ENCODE measurements at regions not wholly inside any gene's neighbourhood (a gene's known extent, or its start where the extent isn't known, plus 50 kb on each side); places are given as distances from the start of the nearest gene placed in this dataset.
"Not testable (repeated sequence)": the region's sequence is repeated elsewhere in the genome, so short reads cannot be mapped to it uniquely, and the experiment has no call there.

GRCh38 chr12:33593753-33594152 lies 154.1 kb upstream of the SYT10 start:
- DNase-seq, result no peak

- no peak for DNase-seq
These were observed 156.4 kb upstream of the SYT10 start for GRCh38 chr12:33596061-33596460.

DNA sequence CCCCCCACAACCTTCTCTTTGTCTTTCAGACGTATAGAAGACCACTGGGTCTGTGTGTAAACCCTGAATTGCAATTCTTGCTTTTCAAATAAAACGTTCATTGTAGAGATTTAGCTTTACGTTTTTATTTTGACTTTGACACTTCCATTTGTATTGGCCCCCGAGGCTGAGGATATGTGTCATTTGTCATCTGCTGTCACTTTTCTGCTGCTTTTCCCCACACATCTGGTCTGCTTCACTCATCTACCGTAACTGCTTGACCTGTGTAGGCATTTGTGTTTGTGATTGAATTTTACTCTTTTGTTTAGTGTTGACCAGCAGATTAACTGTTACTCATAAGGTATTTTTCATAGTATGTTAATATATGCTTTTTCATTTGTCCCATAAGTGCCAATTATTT lies 157.2 kb upstream of the SYT10 start:
- no peak for DNase-seq

DNA sequence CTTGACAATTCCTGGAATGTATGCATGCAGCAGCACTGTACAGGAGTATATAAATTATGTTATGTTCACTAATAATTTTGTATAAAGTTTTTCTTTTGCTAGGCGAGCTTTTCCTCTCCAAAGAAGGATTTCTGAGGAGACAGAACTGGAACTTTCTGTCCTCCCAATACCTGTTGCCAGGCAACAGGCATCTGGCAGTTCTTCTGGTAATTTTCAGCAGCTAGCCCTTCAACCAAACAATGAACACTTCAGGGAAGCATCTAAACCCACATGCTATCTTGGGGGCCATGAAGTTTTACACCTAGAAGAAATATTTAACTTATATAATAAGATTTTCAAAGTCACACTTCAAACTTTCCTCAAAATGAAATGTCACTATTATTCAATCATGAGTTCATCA lies 162.9 kb upstream of the SYT10 start:
- DNase-seq, result no peak

- DNase-seq, result peak in 1 of 2 experiments; percentile 20
These were observed 166.1 kb upstream of the SYT10 start for GRCh38 chr12:33605757-33606156.

DNA sequence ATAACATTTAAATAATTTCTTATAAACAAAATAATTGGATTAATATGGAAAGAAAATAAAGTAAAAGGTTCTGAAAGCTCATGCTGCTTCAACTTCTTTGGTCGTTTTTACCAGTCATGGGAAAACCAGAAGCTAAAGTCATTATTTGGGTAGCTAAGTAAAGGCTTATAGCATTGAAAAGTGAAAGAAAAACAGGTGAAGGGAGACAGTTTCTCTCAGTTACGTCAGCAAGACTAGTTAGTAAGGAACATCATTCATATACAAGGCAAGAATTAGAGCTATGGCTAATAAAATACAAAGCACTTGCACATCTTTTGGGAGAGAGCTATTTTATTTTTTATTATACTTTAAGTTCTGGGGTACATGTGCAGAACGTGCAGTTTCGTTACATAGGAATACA lies 170.3 kb upstream of the SYT10 start:
- no peak for DNase-seq

- DNase-seq, result no peak
These were observed 175.0 kb upstream of the SYT10 start for GRCh38 chr12:33614630-33615029.

DNA sequence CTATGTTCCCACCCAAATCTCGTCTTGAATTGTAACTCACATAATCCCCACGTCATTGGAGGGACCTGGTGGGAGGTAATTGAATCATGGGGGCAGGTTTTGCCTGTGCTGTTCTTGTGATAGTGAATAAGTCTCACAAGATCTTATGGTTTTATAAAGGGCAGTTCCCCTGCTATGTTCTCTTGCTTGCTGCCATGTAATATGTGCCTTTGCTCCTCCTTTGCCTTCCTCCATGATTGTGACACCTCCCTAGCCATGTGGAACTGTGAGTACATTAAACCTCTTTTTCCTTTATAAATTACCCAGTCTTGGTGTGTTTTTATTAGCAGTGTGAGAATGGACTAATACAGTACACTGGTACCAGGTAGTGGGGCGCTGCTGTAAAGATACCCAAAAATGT lies 177.6 kb upstream of the SYT10 start:
- DNase-seq, result no peak

DNA sequence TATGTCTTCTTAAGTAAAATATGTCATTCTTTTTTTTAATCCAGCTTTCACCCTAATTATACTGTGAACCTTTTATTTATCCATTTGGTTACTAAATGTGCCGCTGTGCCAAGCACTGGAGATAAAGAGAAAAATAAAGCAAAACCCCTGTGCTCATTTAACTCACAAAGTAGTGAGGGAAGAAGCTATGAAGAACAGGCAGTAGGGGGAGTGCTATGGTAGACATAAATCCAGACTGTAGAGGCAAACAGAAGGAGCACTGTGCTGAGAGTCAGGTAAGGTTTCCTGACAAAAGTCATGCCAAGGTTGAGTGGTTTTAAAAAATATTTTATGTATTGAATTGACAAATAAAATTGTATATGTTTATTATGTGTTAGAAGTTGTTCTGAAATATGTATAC lies 188.5 kb upstream of the SYT10 start:
- DNase-seq, result peak; percentile 21 to 23

GRCh38 chr12:33634544-33634943 lies 194.9 kb upstream of the SYT10 start:
- no peak for DNase-seq

DNA sequence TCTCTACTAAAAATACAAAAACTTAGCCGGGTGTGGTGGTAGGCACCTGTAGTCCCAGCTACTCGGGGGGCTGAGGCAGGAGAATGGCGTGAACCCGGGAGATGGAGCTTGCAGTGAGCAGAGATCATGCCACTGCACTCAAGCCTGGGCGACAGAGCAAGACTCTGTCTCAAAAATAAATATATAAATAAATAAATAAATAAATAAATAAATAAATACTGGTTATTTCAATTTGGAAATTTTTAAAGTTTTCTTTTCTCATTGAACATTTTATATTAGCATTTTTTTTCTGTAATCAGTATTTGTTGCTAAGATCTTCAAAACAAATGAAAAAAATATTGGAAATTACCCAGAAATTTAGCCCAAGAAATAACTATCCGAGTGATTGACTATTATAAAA lies 197.3 kb upstream of the SYT10 start:
- DNase-seq, result not testable (repeated sequence)

- DNase-seq, result peak; percentile 11 to 32
These were observed 200.4 kb upstream of the SYT10 start for GRCh38 chr12:33639975-33640374.

GRCh38 chr12:33649992-33650391 lies 210.4 kb upstream of the SYT10 start:
- DNase-seq, result no peak

DNA sequence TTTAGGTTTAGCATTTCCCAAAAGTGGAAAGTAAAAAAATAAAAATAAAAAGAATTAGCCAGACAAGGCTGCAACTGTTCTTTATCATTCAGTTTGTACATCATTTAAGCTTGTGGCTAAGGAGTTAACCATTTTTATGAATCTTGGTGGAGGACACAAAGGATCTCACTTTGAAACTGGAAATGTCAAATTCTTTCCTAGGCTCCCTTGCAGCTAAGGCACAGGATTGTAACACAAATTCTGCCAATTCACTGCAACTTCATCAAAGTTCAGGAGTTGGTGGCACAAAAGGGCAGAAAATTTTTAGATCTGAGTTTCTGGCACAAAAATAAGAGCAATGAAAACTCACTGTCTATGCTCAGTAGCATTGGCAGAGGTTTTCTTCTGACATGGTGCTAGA lies 211.2 kb upstream of the SYT10 start:
- no peak for DNase-seq

DNA sequence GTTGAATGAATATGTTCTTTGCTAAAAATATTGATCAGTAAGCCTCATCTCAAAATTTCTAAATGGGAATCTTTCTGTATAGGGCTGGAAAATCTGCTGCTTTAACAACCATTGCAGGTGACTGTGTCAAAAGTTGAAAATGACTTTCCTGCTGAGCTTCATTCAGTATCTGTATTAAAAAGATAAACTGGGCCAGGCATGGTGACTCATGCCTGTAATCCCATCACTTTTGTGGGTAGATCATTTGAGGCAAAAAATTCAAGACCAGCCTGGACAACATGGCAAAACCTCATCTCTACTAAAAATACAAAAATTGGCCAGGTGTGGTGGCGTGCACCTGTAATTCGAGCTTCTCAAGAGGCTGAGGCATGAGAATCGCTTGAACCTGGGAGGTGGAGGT lies 213.7 kb upstream of the SYT10 start:
- DNase-seq, result no peak

DNA sequence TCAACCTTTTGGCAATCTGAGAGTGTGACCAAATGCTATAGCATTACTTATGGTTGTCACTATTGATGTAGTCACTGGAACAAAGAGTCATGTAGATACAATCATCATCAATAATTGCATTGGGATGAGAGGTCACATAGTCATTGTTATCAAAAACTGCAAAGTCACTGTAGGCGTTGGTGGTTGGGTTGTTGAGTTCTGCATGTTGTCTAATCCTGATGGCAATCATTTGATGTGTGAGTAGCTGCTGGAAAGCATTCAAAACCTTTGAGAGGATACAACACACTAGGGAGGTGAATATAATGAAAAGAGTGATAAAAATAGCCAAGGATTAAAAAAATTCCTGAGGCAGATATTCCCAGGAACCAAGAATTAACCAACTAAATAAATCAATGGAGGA lies 214.7 kb upstream of the SYT10 start:
- DNase-seq, result no peak

- no peak for DNase-seq
These were observed 223.5 kb upstream of the SYT10 start for GRCh38 chr12:33663000-33663654.

GRCh38 chr12:33669349-33669748 lies 229.7 kb upstream of the SYT10 start:
- DNase-seq, result no peak

DNA sequence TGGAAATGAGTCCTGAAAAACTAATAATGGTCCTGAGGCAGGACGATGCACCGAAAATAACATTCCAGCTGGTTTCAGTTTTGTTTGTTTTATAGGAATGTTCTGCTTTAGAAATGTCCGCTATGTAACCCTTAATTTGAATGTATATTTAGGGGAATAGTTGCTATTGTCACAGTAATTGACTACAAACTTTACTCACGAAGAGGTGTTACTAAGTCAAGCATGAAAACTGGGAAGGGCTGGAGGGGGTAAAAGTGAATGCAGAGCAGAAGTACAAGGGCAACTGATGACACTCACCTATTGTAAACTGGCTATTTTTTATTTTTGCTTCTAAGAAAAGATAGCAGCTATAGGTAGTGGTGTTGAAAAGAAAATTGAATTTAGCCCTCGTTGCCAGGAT lies 230.7 kb upstream of the SYT10 start:
- DNase-seq, result no peak

- DNase-seq, result no peak
These were observed 232.1 kb upstream of the SYT10 start for GRCh38 chr12:33671676-33672075.

- DNase-seq, result no peak
These were observed 233.4 kb upstream of the SYT10 start for GRCh38 chr12:33672836-33673577.

GRCh38 chr12:33676866-33677265 lies 237.2 kb upstream of the SYT10 start:
- no peak for DNase-seq

DNA sequence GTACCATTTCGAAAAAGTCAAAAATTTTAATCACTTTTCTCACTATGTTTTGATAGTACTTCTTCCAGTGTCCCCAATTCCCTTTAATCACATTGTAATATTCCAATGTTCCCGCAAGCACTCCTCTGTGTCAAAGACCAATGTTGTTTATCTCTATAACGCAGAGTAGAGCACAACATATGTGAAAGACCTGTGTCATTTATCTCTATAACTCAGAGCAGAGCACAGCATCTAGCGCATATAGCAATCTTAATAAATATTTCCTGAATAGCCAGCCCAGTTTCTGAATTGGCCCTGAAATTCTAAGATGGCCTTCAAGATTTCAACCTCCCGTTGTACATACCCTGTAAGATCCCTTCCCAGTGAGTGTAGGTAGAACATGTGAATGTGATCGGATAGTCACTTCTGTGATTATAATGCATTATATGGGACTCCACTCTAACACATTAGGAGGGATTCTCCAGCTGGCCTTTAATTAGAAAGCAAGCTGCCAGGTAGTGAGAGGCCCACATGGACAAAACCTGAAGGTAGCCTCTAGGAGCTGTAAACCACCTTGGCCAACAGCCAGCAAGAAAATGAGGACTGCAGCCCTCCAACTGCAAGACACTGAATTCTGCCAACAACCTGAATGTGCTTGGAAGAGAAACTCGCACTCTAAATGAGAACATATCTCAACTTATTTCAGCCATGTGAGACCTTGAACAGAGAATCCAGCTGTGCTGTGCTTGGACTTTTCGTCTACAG lies 238.8 kb upstream of the SYT10 start:
- DNase-seq, result no peak

GRCh38 chr12:33690562-33690961 lies 250.9 kb upstream of the SYT10 start:
- DNase-seq, result no peak
